ENCODE measurements at regions not wholly inside any gene's neighbourhood (a gene's known extent, or its start where the extent isn't known, plus 50 kb on each side); places are given as distances from the start of the nearest gene placed in this dataset.
"Not testable (repeated sequence)": the region's sequence is repeated elsewhere in the genome, so short reads cannot be mapped to it uniquely, and the experiment has no call there.

- H4K20me1 ChIP-seq, result no peaks in the 10 kb centered on the region
- no peaks in the 10 kb centered on the region for H3K9me3 ChIP-seq
- H3K4me1 ChIP-seq, result no peaks in the 10 kb centered on the region
- H3K27me3 ChIP-seq, result no peaks in the 10 kb centered on the region
- no peak overlapping the region for H3K27ac ChIP-seq
- H3K9ac ChIP-seq, result no peak overlapping the region
- H3K4me3 ChIP-seq, result no peak overlapping the region
- TF ChIP-seq Cebpa-rat (IDR thresholded peaks at IDR 0.05), result no peak
- no peak overlapping the region for H3K4me2 ChIP-seq
- H3K36me3 ChIP-seq, result no peaks in the 10 kb centered on the region
These were observed 788.7 kb upstream of the GOT2 start for GRCh38 chr16:59522826-59523225.

- not testable (repeated sequence) for H3K4me1 ChIP-seq, H3K9me3 ChIP-seq, H4K20me1 ChIP-seq, H3K4me3 ChIP-seq, H3K27ac ChIP-seq, H3K27me3 ChIP-seq, H3K4me2 ChIP-seq, H3K36me3 ChIP-seq, H3K9ac ChIP-seq
These were observed 784.6 kb upstream of the GOT2 start for GRCh38 chr16:59518721-59519120.

DNA sequence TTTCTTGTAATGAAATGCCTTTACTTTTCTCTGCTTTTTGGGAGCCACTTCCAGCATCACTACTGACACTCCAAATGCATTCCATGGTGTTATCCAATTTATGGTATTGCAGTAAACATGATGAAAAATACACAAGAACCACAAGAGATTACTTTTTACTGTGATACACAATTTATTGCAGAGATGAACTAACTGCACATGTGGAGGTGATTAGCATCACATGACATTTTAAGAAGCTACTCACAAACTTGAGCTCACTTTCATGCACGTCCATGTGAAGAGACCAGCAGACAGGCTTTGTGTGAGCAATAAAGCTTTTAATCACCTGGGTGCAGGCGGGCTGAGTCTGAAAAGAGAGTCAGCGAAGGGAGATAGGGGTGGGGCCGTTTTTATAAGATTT is 780.5 kb upstream of the GOT2 start:
- Histone ChIP-seq H3K27ac (no peak overlapping the region), H3K4me1 (no peaks in the 10 kb centered on the region), H3K27me3 (no peaks in the 10 kb centered on the region), H3K4me3 (no peak overlapping the region), H3K9me3 (no peaks in the 10 kb centered on the region), H4K20me1 (no peaks in the 10 kb centered on the region), H3K36me3 (no peaks in the 10 kb centered on the region), H3K9ac (no peak overlapping the region), H3K4me2 (no peak overlapping the region)
- no peak for TF ChIP-seq Cebpa-rat (IDR thresholded peaks at IDR 0.05)

- Histone ChIP-seq H3K4me1 (no peaks in the 10 kb centered on the region), H3K27me3 (no peaks in the 10 kb centered on the region), H4K20me1 (no peaks in the 10 kb centered on the region), H3K4me3 (no peak overlapping the region), H3K9me3 (no peaks in the 10 kb centered on the region), H3K36me3 (no peaks in the 10 kb centered on the region), H3K4me2 (no peak overlapping the region), H3K9ac (no peak overlapping the region), H3K27ac (no peak overlapping the region)
- no peak for TF ChIP-seq Cebpa-rat (IDR thresholded peaks at IDR 0.05)
These were observed 775.9 kb upstream of the GOT2 start for GRCh38 chr16:59510008-59510424.

GRCh38 chr16:59500601-59501000 is 766.5 kb upstream of the GOT2 start:
- no peak for TF ChIP-seq Cebpa-rat (IDR thresholded peaks at IDR 0.05)
- peaks cover 6% of the 10 kb centered on the region for H3K4me1 ChIP-seq
- no peak overlapping the region for H3K4me2 ChIP-seq

DNA sequence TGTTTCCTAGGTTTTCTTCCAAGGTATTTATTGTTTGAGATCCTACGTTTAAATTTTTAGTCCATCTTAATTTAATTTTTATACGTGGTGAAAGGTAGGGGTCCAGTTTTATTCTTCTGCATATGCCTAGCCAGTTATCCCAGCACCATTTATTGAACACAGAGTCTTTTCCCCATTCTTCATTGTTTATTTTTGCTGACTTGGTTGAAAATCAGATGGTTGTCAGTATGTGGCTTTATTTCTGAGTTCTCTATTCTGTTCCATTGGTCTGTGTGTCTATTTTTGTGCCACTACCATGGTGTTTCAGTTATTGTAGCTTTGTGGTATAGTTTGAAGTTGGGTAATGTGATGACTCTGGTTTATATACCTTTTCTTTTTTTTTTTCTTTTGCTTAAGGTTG is 753.0 kb upstream of the GOT2 start:
- TF ChIP-seq Cebpa-rat (IDR thresholded peaks at IDR 0.05), result no peak
- H3K9me3 ChIP-seq, result no peaks in the 10 kb centered on the region
- no peak overlapping the region for H3K4me2 ChIP-seq
- H3K36me3 ChIP-seq, result no peaks in the 10 kb centered on the region
- H3K4me3 ChIP-seq, result no peak overlapping the region
- no peak overlapping the region for H3K9ac ChIP-seq
- no peaks in the 10 kb centered on the region for H4K20me1 ChIP-seq
- H3K27me3 ChIP-seq, result no peaks in the 10 kb centered on the region
- no peaks in the 10 kb centered on the region for H3K4me1 ChIP-seq
- no peak overlapping the region for H3K27ac ChIP-seq

More at GRCh38 chr16:59500601-59501000, 766.5 kb upstream of the GOT2 start:
- no peak overlapping the region for H3K4me3 ChIP-seq
- H3K36me3 ChIP-seq, result no peaks in the 10 kb centered on the region
- H3K27me3 ChIP-seq, result no peaks in the 10 kb centered on the region
- no peak overlapping the region for H3K9ac ChIP-seq
- no peak overlapping the region for H3K27ac ChIP-seq
- no peaks in the 10 kb centered on the region for H4K20me1 ChIP-seq
- no peaks in the 10 kb centered on the region for H3K9me3 ChIP-seq

GRCh38 chr16:59484833-59485516 is 750.9 kb upstream of the GOT2 start:
- TF ChIP-seq Cebpa-rat (IDR thresholded peaks at IDR 0.05), result no peak
- Histone ChIP-seq H3K36me3 (no peaks in the 10 kb centered on the region), H3K4me3 (no peak overlapping the region), H3K27me3 (no peaks in the 10 kb centered on the region), H3K9ac (no peak overlapping the region), H3K4me1 (no peaks in the 10 kb centered on the region), H3K9me3 (no peaks in the 10 kb centered on the region), H3K27ac (no peak overlapping the region), H4K20me1 (no peaks in the 10 kb centered on the region), H3K4me2 (no peak overlapping the region)

GRCh38 chr16:59478838-59479237 is 744.7 kb upstream of the GOT2 start:
- Histone ChIP-seq H3K27me3 (no peaks in the 10 kb centered on the region), H3K9ac (no peak overlapping the region), H3K27ac (no peak overlapping the region), H3K4me2 (no peak overlapping the region), H3K36me3 (no peaks in the 10 kb centered on the region), H4K20me1 (no peaks in the 10 kb centered on the region), H3K4me3 (no peak overlapping the region), H3K4me1 (peaks cover 8% of the 10 kb centered on the region), H3K9me3 (no peaks in the 10 kb centered on the region)
- TF ChIP-seq Cebpa-rat (IDR thresholded peaks at IDR 0.05), result no peak

GRCh38 chr16:59470556-59470955 is 736.4 kb upstream of the GOT2 start:
- H3K4me2 ChIP-seq, result no peak overlapping the region
- H3K27ac ChIP-seq, result no peak overlapping the region
- H4K20me1 ChIP-seq, result no peaks in the 10 kb centered on the region
- no peaks in the 10 kb centered on the region for H3K9me3 ChIP-seq
- no peak overlapping the region for H3K9ac ChIP-seq
- H3K36me3 ChIP-seq, result no peaks in the 10 kb centered on the region
- H3K27me3 ChIP-seq, result no peaks in the 10 kb centered on the region
- no peak overlapping the region for H3K4me3 ChIP-seq
- TF ChIP-seq Cebpa-rat (IDR thresholded peaks at IDR 0.05), result no peak
- H3K4me1 ChIP-seq, result 0 out of 2 replicates have a peak, but pooled peaks cover under 1% of the 10 kb centered on the region

DNA sequence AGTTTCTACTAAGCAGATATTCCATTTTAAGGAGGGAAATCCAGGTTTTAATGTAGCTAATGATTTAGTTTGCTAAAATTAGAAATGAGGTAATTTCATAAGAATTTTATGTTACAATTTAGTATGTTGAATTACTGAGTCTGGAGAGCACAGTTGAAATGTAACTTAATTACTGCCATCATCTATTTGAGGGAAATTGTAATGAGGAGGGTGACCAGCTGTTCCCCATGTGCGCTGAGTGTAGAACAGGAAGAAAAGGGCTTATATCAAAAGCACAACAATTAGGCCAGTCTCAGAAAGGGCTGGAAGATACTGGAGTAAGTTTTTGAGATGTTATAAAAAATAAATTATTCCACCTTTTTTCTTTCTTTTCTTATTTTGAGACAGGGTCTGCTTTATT is 735.1 kb upstream of the GOT2 start:
- Histone ChIP-seq H3K27ac (no peak overlapping the region), H3K4me2 (no peak overlapping the region), H3K27me3 (no peaks in the 10 kb centered on the region), H3K36me3 (no peaks in the 10 kb centered on the region), H3K4me3 (no peak overlapping the region), H3K9ac (no peak overlapping the region), H3K4me1 (peaks cover 14% of the 10 kb centered on the region), H3K9me3 (no peaks in the 10 kb centered on the region), H4K20me1 (no peaks in the 10 kb centered on the region)
- no peak for TF ChIP-seq Cebpa-rat (IDR thresholded peaks at IDR 0.05)

DNA sequence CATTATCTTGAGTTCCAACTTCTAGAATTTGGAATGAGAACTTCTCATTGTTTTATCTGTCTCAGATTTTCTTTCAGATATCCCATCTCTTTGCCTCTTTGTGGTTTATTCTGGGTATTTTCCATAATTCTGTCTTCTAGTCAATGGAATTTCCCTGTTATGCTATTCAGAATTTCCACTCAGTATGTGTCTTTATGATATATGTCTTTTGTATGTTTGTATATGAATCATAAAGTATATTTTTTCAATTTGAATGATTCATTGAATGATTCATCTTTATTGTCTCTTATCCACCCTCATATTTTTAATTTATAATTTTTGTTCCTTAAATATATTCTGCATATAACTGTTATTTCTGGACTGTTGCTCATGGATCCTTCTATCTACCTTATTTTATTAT is 729.7 kb upstream of the GOT2 start:
- no peaks in the 10 kb centered on the region for H4K20me1 ChIP-seq
- no peak overlapping the region for H3K4me2 ChIP-seq
- no peak for TF ChIP-seq Cebpa-rat (IDR thresholded peaks at IDR 0.05)
- no peaks in the 10 kb centered on the region for H3K9me3 ChIP-seq
- no peaks in the 10 kb centered on the region for H3K36me3 ChIP-seq
- H3K27ac ChIP-seq, result no peak overlapping the region
- no peaks in the 10 kb centered on the region for H3K27me3 ChIP-seq
- H3K9ac ChIP-seq, result no peak overlapping the region
- H3K4me1 ChIP-seq, result peaks cover 14% of the 10 kb centered on the region
- H3K4me3 ChIP-seq, result no peak overlapping the region
